ENCODE measurements at regions not wholly inside any gene's neighbourhood (a gene's known extent, or its start where the extent isn't known, plus 50 kb on each side); places are given as distances from the start of the nearest gene placed in this dataset.

GRCh38 chr10:128280271-128280670, 154.0 kb upstream of the MKI67 start:
- DNase-seq (ENCODE audit: low spot score), result no peak

DNA sequence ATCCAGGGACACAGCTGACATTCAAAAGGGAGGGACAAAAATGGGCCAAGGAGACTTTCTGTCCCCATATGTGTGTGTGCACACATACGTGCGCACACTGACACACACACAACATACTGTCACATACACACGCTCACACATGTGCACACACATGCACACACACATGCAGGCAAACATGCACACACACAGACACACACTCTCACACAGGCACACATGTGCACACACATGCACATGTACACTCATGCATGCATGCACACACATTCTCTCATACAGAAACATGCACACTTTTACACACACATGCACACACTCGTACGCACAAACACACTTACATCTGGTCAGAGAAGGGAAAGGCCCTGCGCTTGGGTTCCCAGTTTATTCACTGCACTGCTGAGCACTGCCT, 155.1 kb upstream of the MKI67 start:
- no peak for DNase-seq (ENCODE audit: low spot score)

DNA sequence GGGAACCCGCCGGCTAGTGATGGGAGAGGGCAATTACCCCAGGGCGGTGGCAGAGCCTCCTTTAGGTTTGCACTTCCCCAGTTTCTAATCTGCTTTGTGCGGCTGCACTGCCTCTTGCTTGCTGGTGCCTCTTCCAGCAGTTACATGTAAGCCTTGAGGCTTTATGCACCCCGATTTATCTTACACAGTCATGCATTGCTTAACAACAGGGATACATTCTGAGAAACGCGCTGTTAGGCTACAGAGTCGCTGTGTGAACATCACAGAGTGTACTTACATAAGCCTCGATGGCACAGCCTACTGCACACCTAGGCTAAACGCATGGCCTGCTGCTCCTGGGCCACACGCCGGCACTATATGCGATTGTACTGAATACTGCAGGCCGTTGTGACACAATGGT, 155.6 kb upstream of the MKI67 start:
- DNase-seq (ENCODE audit: low spot score), result no peak

GRCh38 chr10:128286141-128286761, 160.0 kb upstream of the MKI67 start:
- DNase-seq (ENCODE audit: low spot score), result no peak

GRCh38 chr10:128286762-128287500, 160.7 kb upstream of the MKI67 start:
- no peak for DNase-seq (ENCODE audit: low spot score)

DNA sequence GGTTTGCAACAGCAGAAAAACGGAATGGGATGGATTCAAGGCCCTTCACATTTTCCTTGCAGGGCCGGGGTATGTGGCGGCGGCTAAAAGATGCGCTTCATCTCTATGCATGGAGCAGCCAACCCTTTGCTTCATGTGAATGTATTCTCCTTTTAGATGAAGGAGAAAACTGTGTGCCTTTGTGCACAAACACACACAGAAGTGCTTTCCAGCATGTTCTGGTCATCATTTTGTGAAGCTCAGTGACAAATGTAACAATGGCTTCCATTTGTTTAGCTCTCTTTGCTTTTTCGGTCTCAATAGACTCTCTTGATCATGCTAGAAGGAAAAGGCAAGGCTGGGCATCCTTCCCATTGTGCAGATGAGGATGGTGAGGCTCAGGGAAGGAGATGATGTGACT, 161.7 kb upstream of the MKI67 start:
- no peak for DNase-seq (ENCODE audit: low spot score)

- DNase-seq (ENCODE audit: low spot score), result no peak
Observed at GRCh38 chr10:128289621-128290020, 163.4 kb upstream of the MKI67 start.

GRCh38 chr10:128295003-128295402, 168.8 kb upstream of the MKI67 start:
- no peak for DNase-seq (ENCODE audit: low spot score)

- DNase-seq (ENCODE audit: low spot score), result no peak
Observed at GRCh38 chr10:128296253-128297007, 170.2 kb upstream of the MKI67 start.

- no peak for DNase-seq (ENCODE audit: low spot score)
Observed at GRCh38 chr10:128297709-128298378, 171.6 kb upstream of the MKI67 start.

GRCh38 chr10:128298587-128298986, 172.4 kb upstream of the MKI67 start:
- DNase-seq (ENCODE audit: low spot score), result no peak

- no peak for DNase-seq (ENCODE audit: low spot score)
Observed at GRCh38 chr10:128300290-128300824, 174.1 kb upstream of the MKI67 start.

DNA sequence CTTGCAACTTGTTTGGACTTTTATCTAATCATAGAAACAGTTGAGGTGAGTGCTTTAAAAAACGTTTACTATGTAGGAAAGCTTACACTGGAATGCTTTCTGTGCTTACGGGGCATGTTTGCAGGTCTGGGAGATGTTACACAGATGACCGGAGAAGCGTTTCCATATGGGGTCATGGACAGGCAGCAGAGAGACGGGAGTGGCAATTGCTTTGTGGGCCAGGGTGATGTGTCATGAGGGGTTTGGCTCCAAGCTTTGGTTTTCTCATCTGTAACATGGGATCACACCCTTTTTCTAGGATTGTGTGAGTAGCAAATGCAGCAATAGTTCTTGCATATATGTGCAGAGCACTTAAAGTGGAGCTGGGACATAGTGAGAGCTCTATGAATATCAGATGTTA, 174.8 kb upstream of the MKI67 start:
- DNase-seq (ENCODE audit: low spot score), result no peak

- no peak for DNase-seq (ENCODE audit: low spot score)
Observed at GRCh38 chr10:128302808-128303207, 176.6 kb upstream of the MKI67 start.

- DNase-seq (ENCODE audit: low spot score), result peak; percentile 51
Observed at GRCh38 chr10:128304271-128304670, 178.0 kb upstream of the MKI67 start.

DNA sequence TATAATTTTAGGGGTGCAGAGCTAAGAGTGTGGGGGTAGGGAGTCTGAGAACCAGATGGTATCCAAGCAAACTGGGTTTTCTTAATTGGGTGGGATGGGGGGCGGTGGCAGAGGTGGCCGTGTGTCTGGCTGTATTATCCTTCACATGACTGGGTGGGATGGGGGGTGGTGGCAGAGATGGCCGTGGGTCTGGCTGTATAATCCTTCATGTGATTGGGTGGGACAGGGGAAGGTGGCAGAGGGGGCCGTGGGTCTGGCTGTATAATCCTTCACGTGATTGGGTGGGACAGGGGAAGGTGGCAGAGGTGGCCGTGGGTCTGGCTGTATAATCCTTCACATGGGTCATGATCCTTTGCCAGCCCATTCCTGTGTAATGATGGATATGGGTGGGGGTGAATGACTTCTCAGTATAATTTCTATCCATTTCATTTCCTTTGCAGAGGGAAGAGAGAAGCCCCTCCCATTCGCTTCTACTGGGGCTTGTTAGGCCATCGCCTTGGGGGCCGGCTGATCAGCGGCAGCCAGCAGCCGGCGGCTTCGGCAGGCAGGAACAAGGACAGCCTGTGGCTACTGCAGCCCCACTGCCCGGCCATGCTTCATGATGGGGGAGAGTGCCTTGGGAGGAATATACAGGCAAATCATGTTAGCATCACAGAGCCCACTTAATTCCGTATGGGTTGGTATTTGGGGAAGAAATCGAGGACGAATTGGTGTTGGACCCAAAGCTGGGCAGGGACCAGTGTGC, 179.6 kb upstream of the MKI67 start:
- peak; percentile 75 for DNase-seq (ENCODE audit: low spot score)

GRCh38 chr10:128306535-128306934, 180.3 kb upstream of the MKI67 start:
- DNase-seq (ENCODE audit: low spot score), result no peak

- DNase-seq (ENCODE audit: low spot score), result peak; percentile 62
Observed at GRCh38 chr10:128306966-128307365, 180.7 kb upstream of the MKI67 start.

DNA sequence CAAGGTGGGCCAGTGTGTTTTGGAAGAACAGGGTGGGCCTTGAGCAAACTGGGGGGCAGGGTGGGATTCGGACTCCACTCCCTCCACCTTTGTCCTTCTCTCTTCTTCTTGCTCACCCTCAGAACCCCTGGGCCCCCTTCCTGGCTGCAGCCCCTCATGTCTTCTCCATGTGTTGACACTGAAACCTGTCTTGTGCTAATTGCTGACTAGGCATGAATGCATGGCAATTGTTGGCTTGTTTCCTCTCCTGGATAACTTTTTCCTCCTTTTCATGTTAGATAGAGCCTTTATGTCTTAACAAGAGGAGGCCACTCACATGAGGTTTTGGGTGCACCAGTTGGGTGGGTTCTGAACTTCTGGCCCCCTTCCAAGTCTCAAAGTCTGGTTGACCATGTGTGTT, 181.6 kb upstream of the MKI67 start:
- no peak for DNase-seq (ENCODE audit: low spot score)

- DNase-seq (ENCODE audit: low spot score), result peak; percentile 59
Observed at GRCh38 chr10:128310971-128311658, 184.9 kb upstream of the MKI67 start.

All from mesenteric fat pad (tissue), 1 donor.